ENCODE measurements at regions not wholly inside any gene's neighbourhood (a gene's known extent, or its start where the extent isn't known, plus 50 kb on each side); places are given as distances from the start of the nearest gene placed in this dataset.

- TF ChIP-seq POLR2A (IDR thresholded peaks at IDR 0.05) (no peak), POLR2AphosphoS5 (IDR thresholded peaks at IDR 0.05) (no peak)
- TF ChIP-seq, protein P1, sequence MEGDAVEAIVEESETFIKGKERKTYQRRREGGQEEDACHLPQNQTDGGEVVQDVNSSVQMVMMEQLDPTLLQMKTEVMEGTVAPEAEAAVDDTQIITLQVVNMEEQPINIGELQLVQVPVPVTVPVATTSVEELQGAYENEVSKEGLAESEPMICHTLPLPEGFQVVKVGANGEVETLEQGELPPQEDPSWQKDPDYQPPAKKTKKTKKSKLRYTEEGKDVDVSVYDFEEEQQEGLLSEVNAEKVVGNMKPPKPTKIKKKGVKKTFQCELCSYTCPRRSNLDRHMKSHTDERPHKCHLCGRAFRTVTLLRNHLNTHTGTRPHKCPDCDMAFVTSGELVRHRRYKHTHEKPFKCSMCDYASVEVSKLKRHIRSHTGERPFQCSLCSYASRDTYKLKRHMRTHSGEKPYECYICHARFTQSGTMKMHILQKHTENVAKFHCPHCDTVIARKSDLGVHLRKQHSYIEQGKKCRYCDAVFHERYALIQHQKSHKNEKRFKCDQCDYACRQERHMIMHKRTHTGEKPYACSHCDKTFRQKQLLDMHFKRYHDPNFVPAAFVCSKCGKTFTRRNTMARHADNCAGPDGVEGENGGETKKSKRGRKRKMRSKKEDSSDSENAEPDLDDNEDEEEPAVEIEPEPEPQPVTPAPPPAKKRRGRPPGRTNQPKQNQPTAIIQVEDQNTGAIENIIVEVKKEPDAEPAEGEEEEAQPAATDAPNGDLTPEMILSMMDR (IDR thresholded peaks at IDR 0.05), result no peak
Measured at GRCh38 chr3:109803274-109803673, 465.9 kb upstream of the DPPA4 start.

Measured in prostate gland (tissue), 2 donors.